Stimulated activated naive B cell treated with anti-CD40 and anti-IgM and Interleukin-4, amounts not matched to agents 10 μg/mL and 1 μg/mL and 100 μg/mL, for 72 hours (primary cell): ENCODE measurements at regions not wholly inside any gene's neighbourhood (a gene's known extent, or its start where the extent isn't known, plus 50 kb on each side); places are given as distances from the start of the nearest gene placed in this dataset.

Experiments
- ATAC-seq, 2 donors: fragments of 150-1000 bp; cut with Tn5 transposase; replicated peaks; 2 replicates each; pipeline ENCODE4 v1.10.0; 2021; ENCODE audit warnings: moderate library complexity in 1 of 2
- DNase-seq: peaks from one replicate; pipeline ENCODE4 v3.0.0; 2021
- H3K27ac Mint-ChIP-seq: one replicate; pipeline ENCODE4 v1.8.0; 2022; ENCODE audit warnings: mild to moderate bottlenecking, mixed read lengths
- H3K27me3 Mint-ChIP-seq, 2 donors: one replicate each; pipeline ENCODE4 v1.8.0; 2022; ENCODE audit warnings: mixed read lengths in 2 of 2
- H3K36me3 Mint-ChIP-seq, 2 donors: one replicate each; pipeline ENCODE4 v1.8.0; 2022; ENCODE audit warnings: mixed read lengths in 2 of 2, mild to moderate bottlenecking in 1 of 2
- H3K4me1 Mint-ChIP-seq, 2 donors: one replicate each; pipeline ENCODE4 v1.8.0; 2022; ENCODE audit warnings: mixed read lengths in 2 of 2, mild to moderate bottlenecking in 1 of 2
- H3K4me3 Mint-ChIP-seq, 2 donors: one replicate each; pipeline ENCODE4 v1.8.0; 2022; ENCODE audit warnings: mild to moderate bottlenecking in 2 of 2, mixed read lengths in 2 of 2, moderate library complexity in 1 of 2
- H3K9me3 Mint-ChIP-seq, 2 donors: one replicate each; pipeline ENCODE4 v1.8.0; 2022; ENCODE audit warnings: mixed read lengths in 2 of 2, mild to moderate bottlenecking in 1 of 2

DNA sequence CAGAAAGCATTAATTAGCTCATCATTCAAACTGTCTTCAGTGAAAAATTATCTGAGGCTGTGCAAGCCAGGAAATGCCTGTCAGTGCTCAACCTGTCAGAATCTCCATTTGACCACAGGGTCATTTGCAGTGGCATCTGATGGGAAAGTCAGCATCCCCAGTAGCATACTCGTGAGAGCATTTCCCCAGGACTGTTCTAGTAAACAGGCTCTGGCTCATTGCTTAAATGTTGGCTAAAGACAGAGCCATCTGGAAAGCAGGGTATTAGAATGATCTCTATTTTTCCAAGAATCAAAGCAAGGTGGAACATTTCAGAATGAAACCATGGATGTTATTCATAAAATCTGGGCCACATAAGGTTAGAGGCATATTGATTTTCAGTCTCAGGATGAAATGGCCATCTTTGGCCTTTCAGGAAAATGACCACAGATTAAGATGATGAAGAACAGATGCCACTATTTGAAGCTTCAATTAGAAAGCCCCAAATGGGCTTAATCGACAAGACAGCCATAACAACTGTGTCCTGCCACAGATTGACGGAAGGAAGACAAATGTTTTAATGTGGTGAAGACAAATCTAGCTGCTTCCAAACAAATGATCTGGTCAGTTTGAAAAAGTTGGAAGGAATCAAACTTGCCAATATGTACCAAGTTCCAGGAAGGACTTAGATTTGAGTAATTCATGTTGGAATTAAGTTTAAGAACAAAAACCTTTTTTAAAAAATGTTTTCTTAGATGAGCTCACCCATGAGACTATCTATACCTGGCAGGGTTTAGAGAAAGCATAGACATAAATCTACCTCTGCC, 94.0 kb upstream of the FAR2 start:
- Mint-ChIP-seq H3K9me3 (peaks cover 2 to 9% of the 10 kb centered on the region in 2 donors), H3K4me1 (peaks cover 0 to 6% of the 10 kb centered on the region in 2 donors), H3K4me3 (no peak overlapping the region), H3K36me3 (no peaks in the 10 kb centered on the region), H3K27ac (no peak overlapping the region), H3K27me3 (peaks cover 0 to 4% of the 10 kb centered on the region in 2 donors)
- DNase-seq = no peak
- no peak for ATAC-seq

DNA sequence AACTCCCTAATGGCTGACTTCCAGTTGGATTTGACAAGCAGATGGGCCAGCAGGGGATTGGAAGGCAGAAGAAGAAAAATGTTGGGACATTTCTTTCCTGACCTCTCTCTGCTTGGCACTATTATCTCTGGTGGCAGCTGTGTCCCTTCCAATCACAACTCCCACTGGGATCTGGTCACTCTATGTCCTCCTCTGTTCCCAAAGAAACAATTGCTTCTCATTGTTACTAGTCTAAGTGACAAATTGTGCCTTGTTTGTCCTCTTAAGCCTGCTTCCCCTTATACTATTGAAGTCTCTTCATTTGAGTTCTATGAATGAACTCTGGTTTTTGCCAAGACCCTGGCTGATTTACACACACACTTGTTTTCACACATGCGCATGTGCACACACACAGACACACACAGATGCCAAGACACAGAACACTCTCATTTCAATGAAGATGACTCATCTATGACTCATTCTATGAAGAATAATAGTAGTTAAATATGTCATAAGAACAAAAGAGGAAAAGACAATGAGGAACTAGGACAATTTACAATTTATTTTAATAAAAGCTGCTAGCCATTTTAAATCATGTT, 83.0 kb upstream of the FAR2 start:
- H3K27ac Mint-ChIP-seq = no peak overlapping the region
- no peaks in the 10 kb centered on the region for H3K9me3 Mint-ChIP-seq
- DNase-seq = peak; percentile 28
- H3K4me3 Mint-ChIP-seq = no peak overlapping the region
- ATAC-seq = peak; percentile 85 to 88
- no peaks in the 10 kb centered on the region for H3K36me3 Mint-ChIP-seq
- peaks cover 0 to 2% of the 10 kb centered on the region in 2 donors for H3K4me1 Mint-ChIP-seq
- peaks cover 9 to 10% of the 10 kb centered on the region in 2 donors for H3K27me3 Mint-ChIP-seq

DNA sequence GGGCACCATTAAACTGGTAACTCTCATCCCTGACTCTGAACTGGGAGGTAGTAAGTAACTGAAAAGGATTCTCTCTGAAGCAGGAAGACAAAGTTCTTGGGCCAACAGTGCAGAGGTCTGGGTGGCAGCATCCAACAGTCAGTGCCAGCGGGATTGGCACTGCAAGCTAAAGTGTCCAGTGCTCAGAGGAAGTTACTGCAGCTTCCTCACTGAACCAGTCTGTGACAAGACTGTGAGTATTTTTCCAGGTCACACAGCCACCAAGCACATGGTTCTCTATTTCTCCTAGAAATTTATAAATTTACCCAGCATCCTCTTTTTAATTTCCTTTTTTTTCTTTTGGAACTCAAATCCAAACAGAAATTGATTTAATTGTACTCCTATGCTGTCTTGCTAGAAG, 81.6 kb upstream of the FAR2 start:
- Mint-ChIP-seq H3K4me1 (peaks cover 0 to 2% of the 10 kb centered on the region in 2 donors), H3K36me3 (no peaks in the 10 kb centered on the region), H3K27me3 (peaks cover 9 to 10% of the 10 kb centered on the region in 2 donors), H3K27ac (peak overlapping the region; percentile 38), H3K9me3 (no peaks in the 10 kb centered on the region), H3K4me3 (no peak overlapping the region)
- DNase-seq (no peak), ATAC-seq (no peak)

DNA sequence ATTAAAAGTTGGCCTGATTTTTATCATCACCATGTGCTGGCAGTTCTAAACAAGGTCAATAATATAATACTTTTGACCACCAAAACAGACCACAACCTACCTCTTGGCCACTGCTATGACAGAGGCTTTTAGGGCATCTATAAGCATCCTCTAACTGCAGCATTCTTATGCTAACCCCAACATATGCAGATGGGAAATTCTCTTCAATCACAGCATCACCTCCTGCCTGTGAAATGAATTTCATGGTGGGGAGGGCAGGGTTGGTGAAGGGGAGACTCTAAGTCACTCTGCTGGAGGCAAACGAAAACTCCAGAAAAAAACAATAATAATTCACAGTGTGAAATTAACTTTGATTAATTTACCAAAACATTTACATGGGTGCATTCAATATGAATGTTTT, 78.8 kb upstream of the FAR2 start:
- ATAC-seq (no peak), DNase-seq (no peak)
- Mint-ChIP-seq H3K9me3 (no peaks in the 10 kb centered on the region), H3K27me3 (peaks cover 16 to 18% of the 10 kb centered on the region in 2 donors), H3K36me3 (no peaks in the 10 kb centered on the region), H3K4me1 (peaks cover 0 to 2% of the 10 kb centered on the region in 2 donors), H3K27ac (no peak overlapping the region), H3K4me3 (no peak overlapping the region)

DNA sequence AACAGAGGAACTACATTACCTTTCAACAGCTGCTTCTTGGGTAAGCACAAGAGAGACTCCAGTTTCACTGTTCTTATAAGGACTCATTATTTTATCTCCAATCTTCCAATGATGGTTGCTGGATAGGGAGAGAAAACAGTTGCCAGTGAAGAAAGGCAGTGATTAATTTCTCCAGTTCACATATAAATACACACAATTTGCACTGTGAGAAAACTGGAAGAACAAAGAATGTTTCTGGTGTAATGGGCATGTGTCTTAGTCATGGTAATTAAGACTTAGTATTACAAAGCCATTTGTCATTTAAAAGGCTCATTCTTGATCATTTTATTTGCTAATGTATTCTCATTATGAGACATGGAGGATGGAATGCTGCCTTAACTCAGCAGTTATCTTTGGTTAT, 78.0 kb upstream of the FAR2 start:
- H3K27ac Mint-ChIP-seq = no peak overlapping the region
- no peak for DNase-seq
- no peak overlapping the region for H3K4me3 Mint-ChIP-seq
- no peak for ATAC-seq
- H3K27me3 Mint-ChIP-seq = peaks cover 16% of the 10 kb centered on the region in 2 donors
- H3K4me1 Mint-ChIP-seq = peaks cover 0 to 1% of the 10 kb centered on the region in 2 donors
- H3K9me3 Mint-ChIP-seq = no peaks in the 10 kb centered on the region
- no peaks in the 10 kb centered on the region for H3K36me3 Mint-ChIP-seq

DNA sequence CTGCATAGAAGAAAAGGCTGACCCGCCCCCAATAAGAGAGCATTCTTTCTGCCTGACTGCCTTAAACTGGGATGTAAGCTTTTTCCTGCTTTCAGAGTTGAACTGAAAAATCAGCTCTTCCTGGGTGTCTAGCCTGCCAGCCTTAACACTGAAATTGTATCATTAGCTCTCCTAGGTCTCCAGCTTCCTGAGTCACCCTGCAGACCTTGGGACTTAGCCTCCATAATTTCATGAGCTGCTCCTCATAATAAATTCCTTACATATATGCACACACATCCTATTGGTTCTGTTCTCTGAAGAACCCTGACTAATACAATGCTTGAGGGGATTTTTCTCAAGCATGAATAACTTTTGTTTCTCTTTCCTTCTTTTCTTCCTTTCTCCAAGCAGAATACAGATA, 76.4 kb upstream of the FAR2 start:
- no peaks in the 10 kb centered on the region for H3K9me3 Mint-ChIP-seq
- DNase-seq = no peak
- peaks cover 15 to 16% of the 10 kb centered on the region in 2 donors for H3K27me3 Mint-ChIP-seq

DNA sequence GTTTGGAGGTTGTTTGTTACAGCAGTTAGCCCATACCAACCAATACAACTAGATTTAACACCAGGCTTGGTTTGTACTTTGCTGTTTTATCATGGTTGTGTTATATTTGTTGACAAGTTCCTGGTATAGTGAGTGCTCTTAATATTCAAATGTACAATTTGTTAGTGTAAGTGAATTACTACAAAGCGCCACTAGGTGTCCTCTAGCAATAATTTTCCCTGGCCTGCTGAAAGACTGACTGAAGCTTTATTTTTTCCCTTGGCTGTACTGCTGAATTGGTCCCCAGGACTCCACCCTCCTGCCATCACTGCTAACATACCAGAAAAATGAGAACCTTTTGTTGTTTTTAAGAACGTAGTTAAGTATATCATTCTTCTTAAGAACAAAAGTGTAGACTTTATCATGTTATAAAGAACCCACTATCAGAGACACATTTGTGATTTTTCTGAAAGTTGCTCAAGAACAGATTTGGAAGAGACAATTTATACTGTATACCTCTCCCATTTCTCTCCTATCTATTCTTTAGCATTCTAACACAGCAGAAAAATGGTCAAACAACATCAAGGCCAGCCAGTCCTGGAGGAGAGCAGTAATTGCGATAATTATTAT, 75.3 kb upstream of the FAR2 start:
- no peaks in the 10 kb centered on the region for H3K9me3 Mint-ChIP-seq
- peaks cover 10 to 12% of the 10 kb centered on the region in 2 donors for H3K27me3 Mint-ChIP-seq
- DNase-seq = no peak
- no peak overlapping the region for H3K27ac Mint-ChIP-seq
- ATAC-seq = peak; percentile 69 to 75
- no peak overlapping the region for H3K4me3 Mint-ChIP-seq
- H3K4me1 Mint-ChIP-seq = no peaks in the 10 kb centered on the region
- no peaks in the 10 kb centered on the region for H3K36me3 Mint-ChIP-seq

More for the DNA sequence above, 76.4 kb upstream of the FAR2 start:
- Mint-ChIP-seq H3K4me1 (no peaks in the 10 kb centered on the region), H3K4me3 (no peak overlapping the region), H3K27ac (no peak overlapping the region), H3K36me3 (no peaks in the 10 kb centered on the region)
- ATAC-seq = no peak

DNA sequence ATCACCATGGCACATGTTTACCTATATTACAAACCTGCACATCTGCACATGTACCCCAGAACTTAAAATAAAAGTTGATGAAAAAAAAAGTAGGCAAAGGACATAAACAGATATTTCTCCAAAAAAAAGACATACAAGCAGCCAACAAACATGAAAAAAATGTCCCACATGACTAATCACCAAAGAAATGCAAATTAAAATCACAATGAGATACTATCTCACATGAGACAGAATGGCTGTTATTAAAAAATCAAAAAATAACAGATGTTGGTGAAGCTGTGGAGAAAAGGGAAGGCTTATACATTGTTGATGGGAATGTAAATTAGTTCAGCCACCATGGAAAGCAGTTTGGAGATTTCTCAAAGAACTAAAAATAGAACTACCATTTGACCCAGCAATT, 68.0 kb upstream of the FAR2 start:
- H3K9me3 Mint-ChIP-seq = no peaks in the 10 kb centered on the region
- DNase-seq (no peak), ATAC-seq (no peak)
- no peaks in the 10 kb centered on the region for H3K4me1 Mint-ChIP-seq
- peaks cover 0 to 3% of the 10 kb centered on the region in 2 donors for H3K27me3 Mint-ChIP-seq
- H3K27ac Mint-ChIP-seq = no peak overlapping the region
- H3K4me3 Mint-ChIP-seq = no peak overlapping the region
- no peaks in the 10 kb centered on the region for H3K36me3 Mint-ChIP-seq

DNA sequence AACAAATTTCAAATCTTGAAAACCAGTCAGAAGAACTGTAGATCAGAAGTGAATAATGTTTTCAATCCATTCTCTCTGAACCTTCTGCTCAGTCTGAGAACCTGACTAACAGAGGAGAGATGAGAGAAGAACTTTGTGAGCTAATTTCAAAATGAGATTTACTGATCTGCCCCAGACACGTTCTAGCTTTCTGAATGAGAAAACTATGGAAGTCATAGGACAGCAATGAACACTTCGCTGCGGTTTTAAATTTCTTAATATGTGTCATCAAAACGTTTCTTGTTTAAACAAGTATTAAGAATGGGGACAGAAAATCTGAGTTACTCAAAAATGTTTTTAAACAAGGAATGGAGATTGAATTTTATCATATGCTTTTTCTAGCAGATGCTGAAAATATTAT, 66.6 kb upstream of the FAR2 start:
- no peaks in the 10 kb centered on the region for H3K36me3 Mint-ChIP-seq
- no peaks in the 10 kb centered on the region for H3K9me3 Mint-ChIP-seq
- H3K27me3 Mint-ChIP-seq = no peaks in the 10 kb centered on the region
- no peak overlapping the region for H3K27ac Mint-ChIP-seq
- no peaks in the 10 kb centered on the region for H3K4me1 Mint-ChIP-seq
- no peak for ATAC-seq
- no peak overlapping the region for H3K4me3 Mint-ChIP-seq
- no peak for DNase-seq

DNA sequence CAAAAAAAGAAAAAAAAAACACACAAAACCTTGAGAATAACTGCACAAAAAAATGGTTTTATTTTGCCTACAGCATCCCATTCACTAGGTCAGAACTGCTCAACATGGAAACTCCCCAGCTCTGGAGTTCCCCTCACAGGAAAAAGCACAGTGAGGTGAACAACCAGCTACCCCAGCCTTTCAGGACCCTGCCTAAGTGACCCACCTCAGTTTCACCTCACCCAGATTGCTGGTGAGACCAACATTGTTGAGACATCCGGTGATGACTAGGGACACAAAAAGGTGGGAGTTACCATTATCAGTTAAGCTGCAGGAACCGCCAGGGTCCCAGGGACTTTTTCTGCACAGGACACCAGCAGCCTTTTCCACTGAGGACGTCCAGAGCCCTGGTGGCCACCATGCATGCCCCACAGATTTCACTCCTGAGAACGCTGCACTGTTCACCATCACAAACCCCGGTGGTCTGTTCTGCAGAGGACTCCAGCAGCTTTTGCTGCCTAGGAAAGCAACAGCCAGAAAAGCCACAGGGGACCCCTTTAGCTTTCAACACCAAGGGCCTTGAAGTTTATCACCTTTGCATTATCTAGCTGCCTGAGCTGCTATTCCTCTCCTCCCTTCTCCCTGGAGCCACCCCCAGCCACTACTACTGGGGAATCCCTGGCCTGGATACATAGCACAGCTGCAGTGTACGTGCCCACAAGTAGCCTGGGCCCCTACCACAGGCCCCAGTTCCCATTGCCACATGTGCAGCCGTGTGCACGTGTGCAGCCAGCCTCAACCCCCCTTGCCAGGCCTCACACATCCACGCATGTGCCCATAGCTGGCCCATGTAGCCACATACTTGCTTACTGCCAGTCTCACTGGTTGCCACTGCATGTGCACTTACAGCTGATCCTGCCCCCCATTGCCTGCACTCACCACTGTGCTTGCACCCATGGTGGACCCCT, 62.5 kb upstream of the FAR2 start:
- no peaks in the 10 kb centered on the region for H3K9me3 Mint-ChIP-seq
- H3K27ac Mint-ChIP-seq = no peak overlapping the region
- no peaks in the 10 kb centered on the region for H3K36me3 Mint-ChIP-seq
- H3K27me3 Mint-ChIP-seq = no peaks in the 10 kb centered on the region
- DNase-seq (no peak), ATAC-seq (no peak)
- no peaks in the 10 kb centered on the region for H3K4me1 Mint-ChIP-seq
- H3K4me3 Mint-ChIP-seq = no peak overlapping the region

DNA sequence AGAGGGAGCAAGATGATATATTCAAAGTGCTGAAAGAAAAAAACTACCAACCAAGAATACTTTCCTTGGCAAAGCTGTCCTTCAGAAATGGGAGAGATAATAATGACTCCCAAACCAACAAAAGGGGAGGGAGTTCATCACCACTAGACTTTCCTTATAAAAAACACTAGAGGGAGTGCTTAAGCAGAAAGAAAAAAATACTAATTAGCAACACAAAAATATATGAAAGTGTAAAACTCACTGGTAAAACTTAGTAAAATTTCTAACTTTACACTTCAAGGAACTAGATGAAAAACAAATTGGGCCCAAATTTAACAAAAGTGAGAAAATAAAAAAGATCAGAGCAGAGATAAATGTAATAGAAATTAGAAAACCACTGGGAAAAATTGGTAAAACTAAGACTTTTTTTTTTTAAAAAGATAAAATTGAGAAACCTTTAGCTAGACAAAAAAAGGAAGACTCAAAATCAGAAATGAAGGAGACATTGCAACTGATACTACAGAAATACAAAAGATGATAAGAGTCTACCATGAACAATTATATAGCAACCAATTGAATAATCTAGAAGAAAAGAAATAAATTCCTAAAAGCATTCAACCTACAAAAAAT, 60.4 kb upstream of the FAR2 start:
- Mint-ChIP-seq H3K4me3 (no peak overlapping the region), H3K4me1 (no peaks in the 10 kb centered on the region), H3K36me3 (no peaks in the 10 kb centered on the region), H3K27ac (no peak overlapping the region), H3K9me3 (peaks cover 0 to 4% of the 10 kb centered on the region in 2 donors), H3K27me3 (no peaks in the 10 kb centered on the region)
- DNase-seq (no peak), ATAC-seq (no peak)
